ENCODE measurements at regions not wholly inside any gene's neighbourhood (a gene's known extent, or its start where the extent isn't known, plus 50 kb on each side); places are given as distances from the start of the nearest gene placed in this dataset.
"Not testable (repeated sequence)": the region's sequence is repeated elsewhere in the genome, so short reads cannot be mapped to it uniquely, and the experiment has no call there.

DNA sequence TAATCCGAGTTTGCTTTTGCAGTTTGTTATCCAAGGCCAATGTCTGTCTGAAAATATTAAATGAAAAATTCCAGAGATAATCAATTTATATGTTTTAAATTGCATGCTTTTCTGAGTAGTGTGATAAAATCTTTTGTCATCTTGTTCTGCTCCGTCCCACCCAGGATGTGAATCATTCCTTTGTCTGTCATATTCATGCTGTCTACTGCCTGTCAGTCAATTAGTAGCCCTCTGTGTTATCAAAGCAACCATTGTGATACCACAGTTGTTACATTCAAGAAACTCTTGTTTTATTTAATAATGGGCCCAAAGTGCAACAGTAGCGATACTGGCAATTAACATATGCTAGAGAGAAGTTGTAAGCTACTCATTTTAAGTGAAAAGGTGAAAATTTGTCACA lies 819.3 kb downstream of the BRINP3 start:
- DNase-seq (ENCODE audit: low spot score) = no peak

DNA sequence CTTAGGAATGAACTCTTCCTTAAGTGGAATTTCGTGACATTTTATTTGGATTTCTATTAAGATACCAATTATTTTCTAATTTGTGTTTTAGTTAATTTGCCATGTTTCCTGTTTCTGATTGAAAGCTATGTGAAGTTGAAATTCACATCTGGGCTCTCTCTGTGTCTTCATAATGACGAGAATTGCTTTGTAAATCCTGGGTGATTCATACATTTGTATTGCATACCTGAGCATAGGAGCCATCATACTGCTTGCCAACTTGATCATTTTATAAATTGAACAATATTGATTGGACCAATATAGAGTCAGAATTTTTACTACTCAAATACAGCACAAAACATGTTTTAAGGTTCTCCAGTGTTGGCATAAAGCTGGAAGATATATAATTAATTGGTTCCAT lies 817.9 kb downstream of the BRINP3 start:
- DNase-seq (ENCODE audit: low spot score) = no peak

DNA sequence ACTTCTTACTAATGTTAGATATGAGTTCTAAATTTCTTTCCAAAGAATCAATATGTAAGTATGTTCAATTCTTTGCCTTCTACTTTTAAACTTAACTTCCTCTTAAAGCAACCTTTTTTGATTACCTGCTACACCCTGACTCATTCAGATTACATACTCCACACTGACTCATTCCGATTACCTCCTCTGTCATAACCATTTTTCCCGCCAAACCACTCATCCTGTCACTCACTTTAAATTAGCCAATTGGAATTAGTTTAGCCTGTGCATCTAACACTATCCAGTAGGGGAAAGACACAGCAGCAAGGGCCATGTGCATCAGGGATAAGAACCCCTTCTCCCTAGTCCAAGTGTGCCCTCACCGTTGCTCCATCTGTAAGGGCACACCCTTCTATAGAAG lies 815.5 kb downstream of the BRINP3 start:
- DNase-seq (ENCODE audit: low spot score) = no peak

DNA sequence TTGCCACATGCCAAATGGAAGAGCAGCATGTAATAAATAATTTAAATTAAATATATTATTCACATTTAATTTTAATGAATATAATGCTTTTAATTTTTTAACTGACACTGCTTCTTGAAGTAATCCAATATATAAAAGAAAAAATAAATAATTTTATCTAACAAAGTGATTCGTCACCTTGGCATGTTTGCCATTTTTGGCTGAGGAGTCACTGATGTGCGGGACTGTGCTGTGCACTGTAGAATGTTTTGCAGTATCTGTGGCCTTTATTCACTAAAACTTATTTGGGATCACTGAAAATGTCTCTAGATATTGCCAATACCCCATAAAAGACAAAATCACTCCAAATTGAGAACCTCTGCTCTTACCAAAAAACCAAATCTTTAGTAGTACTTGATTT lies 807.8 kb downstream of the BRINP3 start:
- DNase-seq (ENCODE audit: low spot score) = no peak

DNA sequence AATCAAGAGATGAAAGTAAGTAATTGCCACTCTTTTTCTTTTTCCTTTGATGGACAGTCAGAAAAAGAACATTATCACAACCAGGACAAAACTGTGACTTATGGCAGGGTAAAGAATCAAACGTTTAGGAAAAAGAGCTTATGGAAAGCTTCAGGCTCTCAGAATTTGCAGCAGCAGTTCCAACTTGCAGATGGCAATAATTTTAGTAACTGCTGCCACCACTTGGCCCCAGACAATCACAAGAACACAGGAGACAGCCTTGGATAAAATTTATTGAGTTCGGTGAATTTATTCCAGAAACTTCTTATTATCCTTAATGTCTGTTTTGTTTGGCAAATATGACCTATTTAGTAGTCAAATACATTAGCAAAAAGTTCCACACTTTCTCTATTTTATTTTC lies 804.4 kb downstream of the BRINP3 start:
- no peak for DNase-seq (ENCODE audit: low spot score)

DNA sequence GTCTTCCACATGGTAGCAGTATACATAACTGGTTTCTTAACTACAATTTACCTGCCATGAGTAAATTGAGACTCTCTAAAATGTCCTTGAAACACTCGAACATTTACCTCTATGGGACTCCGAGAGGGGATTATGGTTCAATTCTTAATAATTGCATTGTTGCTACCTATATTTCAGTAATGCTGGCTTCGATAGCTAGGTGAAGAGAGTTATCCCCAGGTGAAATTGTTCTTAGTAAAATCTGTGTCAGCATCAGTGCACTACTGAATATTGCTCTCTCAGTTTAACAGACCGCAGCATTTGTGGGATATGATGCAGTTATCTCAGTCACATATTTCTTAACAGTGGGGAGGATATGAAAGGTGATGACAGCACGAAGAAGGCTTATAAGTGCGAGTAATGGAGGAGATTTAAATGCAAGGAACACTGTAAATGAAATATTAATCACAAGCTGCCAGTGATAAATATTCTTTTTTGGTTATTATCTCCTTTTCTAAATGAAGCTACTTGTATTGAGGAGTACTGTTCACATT lies 801.9 kb downstream of the BRINP3 start:
- no peak for DNase-seq (ENCODE audit: low spot score)

DNA sequence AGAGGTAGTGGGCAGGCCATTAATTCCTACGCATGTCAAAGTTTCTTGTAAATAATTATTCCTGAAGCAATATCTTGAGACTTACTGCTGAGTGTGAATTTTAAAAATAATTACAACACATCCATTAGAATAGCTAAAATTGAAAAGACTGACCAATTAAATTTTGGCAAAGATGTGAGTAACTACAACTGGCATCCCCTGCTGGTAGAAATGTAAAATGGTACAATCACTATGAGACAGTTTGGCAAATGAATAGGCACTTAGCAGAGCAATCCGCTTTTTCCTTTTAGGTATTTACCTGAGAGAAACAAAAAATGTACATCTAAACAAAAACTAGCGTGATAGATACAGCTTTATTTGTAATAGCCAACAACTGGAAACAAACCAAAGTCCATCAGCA lies 798.9 kb downstream of the BRINP3 start:
- no peak for DNase-seq (ENCODE audit: low spot score)

DNA sequence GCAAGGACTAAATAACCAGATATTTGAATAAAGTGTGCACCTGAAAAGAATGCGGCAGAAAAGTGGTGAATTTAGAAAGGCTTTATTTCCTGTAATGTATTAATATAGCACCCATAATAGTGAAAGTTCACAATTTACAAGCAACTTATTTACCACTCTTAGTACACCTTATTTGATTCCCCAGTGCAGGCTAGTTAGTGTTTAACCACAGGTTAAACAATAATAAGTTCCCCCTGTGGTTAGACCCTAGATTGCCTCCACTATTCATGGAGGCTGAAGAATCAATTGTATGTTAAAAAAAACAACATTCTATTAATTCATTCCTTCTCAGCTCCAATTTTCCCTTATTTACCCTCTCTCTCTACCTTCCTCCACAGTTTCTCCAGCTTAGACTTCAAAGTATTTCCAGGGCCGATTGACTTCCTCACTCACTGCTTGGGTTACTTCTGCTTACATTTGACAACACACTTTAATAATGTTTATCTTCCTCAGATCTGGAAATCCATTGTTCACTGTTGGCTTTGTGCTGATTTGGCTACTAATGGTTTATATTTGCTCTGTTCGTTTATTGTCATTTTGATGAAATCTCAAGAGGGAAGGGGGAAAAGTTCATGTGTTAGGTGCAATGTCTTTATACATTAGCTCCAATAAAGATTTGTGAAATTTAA lies 796.3 kb downstream of the BRINP3 start:
- peak; percentile 10 for DNase-seq (ENCODE audit: low spot score)

DNA sequence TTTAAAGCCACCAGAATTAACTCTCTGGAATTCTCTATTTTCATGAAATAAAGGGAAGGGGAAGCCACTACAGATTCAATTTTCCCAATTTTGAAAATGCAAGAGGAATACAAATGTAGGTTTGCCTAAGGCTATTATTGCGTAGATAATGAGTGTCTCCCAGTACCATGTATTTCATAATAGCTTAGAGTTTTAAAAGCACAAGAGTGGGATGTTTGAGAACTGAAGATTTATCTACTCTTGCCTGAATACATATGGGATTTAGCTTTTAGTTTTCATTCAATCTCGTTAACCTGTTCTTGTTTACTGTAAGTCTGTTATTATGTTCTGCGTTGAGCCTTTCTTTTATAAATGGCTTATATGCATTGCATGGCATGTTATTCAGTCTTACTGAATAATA lies 795.1 kb downstream of the BRINP3 start:
- DNase-seq (ENCODE audit: low spot score) = no peak

DNA sequence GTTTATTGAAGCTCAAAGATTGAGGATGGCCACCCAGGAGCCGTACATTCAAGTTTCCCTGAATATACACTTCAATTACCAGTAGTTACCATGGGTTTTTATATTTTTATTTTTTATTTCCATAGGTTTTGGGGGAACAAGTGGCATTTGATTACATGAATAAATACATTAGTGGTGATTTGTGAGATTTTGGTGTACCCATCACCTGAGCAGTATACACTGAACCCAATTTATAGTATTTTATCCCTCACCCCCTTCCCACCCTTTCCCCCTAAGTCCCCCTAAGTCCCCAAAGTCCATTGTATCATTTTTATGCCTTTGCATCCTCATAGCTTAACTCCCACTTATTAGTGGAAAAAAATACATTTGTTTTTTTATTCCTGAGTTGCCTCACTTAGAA lies 791.4 kb downstream of the BRINP3 start:
- DNase-seq (ENCODE audit: low spot score) = no peak

DNA sequence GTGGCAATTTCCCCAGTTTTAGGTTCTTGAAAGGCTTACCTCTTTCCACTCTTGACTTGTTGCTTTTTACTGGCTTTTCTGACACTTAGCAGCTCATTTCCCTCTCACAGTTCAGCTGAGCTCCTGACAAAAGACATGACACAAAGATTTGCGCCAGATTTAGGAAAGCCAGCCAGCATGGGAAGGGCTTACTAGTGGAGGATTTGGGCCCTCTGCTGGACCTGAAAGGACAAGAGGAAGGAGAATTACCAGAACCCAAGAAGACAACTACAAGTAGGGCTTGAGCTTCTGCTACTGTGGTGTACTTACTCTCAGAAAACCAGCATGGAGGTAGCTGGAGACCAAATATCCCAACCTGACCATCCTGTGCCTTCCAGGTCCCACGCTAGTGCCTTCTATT lies 784.5 kb downstream of the BRINP3 start:
- no peak for DNase-seq (ENCODE audit: low spot score)

DNA sequence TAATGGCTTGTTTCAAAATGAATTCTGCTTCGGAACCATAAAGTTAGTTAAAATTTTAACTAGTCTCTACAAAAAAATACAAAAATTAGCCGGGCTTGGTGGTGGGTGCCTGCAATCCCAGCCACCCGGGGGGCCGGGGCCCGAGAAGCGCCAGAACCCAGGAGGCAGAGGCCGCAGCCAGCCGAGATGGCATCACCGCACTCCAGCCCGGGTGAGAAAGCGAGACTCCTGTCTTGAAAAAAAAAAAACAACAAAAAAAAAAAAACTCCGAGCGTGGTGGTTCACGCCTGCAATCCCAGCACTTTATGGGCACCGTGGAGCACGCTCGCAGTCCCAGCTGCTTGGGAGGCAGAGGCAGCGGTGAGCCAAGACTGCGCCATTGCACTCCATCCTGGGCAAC lies 781.4 kb downstream of the BRINP3 start:
- no peak for DNase-seq (ENCODE audit: low spot score)

DNA sequence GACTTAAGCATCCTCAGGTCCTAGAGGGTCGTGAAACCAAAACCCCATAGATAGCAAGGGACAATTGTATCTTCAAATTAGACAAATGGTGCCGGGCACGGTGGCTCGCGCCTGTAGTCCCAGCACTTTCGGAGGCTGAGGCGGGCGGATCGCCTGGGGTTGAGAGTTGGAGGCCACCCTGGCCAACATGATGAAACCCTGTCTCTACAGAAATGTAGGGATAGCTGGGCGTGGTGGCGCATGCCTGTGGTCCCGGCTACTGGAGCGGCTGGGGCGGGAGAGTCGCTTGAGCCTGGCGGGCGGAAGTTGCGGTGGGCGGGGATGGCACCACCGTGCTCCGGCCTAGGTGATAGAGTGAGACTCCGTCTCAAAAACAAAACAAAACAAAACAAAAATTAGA lies 780.6 kb downstream of the BRINP3 start:
- DNase-seq (ENCODE audit: low spot score) = no peak

DNA sequence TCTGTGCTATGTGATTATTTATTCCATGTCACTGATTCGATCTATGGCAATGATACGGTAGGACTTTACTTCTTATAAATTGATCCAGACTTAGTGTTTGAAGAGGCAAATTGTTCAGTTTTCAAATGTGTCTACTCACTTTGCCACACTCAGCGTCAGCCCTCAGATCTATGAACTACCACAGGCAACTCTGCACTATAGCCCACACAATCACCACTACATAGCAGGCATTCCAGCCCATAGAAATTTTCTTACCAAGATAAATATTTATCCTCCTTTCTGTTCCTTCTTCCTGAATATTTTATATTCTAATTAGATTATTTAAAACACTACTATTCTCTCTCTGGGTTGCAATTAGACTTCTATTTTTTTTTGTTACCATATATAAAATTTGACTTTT lies 776.1 kb downstream of the BRINP3 start:
- no peak for DNase-seq (ENCODE audit: low spot score)

DNA sequence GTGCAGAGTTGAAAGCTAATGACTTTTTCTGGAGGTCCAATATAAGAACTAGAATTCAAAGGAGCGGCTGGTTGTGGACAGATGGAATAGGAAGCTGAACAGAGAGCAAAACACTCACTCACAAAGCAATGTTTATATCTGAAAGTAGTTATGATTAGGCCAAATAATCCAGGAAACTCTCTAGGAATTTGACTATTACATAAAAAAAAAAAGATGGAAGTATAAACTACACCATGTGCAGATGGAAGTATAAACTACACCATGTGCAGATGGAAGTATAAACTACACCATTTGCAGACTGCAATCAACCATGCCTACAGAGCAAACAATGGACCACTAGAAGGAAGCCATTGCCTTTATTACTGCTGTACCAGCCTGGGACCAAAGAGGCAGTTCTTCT lies 771.1 kb downstream of the BRINP3 start:
- no peak for DNase-seq (ENCODE audit: low spot score)

DNA sequence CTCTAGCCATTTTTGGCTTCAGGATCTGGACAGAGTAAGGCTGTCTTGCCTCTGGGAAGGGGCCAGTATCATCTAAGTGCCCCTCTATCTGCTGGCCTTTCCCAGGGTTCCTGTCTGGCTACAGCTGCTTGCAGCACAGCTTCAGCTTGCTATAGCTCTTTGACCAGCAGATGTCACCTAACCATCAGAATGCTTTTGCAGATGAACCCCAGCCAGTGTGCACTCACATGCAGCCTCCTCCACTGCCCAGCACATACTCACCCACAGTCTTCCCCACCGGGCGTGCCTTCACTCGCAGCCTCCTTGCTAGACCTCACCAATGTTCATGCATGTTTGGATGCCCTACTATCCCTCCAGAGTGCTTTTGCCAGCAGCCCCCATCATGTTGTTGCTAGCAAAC lies 769.0 kb downstream of the BRINP3 start:
- no peak for DNase-seq (ENCODE audit: low spot score)

DNA sequence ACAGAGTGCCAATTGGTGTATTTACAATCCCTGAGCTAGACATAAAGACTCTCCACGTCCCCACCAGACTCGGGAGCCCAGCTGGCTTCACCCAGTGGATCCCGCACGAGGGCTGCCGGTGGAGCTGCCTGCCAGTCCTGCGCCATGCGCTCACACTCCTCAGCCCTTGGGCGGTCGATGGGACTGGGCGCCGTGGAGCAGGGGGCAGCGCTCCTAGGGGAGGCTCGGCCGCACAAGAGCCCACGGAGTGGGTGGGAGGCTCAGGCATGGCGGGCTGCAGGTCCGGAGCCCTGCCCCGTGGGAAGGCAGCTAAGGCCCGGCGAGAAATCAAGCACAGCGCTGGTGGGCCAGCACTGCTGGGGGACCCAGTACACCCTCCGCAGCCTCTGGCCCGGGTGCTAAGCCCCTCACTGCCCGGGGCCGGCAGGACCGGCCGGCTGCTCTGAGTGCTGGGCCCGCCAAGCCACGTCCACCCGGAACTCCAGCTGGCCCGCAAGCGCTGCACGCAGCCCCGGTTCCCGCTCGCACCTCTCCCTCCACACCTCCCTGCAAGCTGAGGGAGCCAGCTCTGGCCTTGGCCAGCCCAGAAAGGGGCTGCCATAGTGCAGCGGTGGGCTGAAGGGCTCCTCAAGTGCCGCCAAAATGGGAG lies 759.4 kb downstream of the BRINP3 start:
- not testable (repeated sequence) for DNase-seq (ENCODE audit: low spot score)

DNA sequence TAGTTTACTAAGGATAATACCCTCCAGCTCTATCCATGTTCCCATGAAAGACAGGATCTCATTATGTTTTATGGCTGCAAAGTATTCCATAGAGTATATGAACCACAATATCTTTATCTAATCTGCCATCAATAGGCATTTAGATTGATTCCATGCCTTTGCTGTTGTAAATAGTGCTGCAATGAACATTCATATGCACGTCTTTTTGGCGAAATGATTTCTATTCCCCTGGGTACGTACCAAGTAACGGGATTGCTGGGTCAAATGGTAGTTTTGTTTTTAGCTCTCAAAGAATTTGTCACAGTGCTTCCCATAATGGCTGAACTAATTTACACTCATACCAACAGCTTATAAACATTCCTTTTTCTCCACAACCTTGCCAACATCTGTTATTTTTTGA lies 750.9 kb downstream of the BRINP3 start:
- no peak for DNase-seq (ENCODE audit: low spot score)

DNA sequence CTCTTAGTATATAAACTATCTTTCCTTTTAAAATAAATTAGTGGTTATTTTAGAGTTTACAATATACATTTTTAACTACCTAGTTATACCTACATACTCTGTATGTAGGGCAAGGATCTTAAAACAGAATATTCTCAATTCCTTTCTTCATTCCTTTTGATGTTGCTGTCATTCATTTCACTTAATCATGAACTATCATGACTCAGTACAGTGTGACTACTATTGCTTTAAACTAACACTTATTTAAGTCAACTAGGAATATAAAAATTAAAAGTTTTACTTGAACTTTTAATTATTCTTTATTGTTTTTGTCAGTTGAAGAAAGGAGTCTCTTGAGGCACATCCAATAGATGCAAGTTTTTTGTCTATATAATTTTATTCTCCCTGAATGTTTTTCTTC lies 726.4 kb downstream of the BRINP3 start:
- DNase-seq (ENCODE audit: low spot score) = no peak

DNA sequence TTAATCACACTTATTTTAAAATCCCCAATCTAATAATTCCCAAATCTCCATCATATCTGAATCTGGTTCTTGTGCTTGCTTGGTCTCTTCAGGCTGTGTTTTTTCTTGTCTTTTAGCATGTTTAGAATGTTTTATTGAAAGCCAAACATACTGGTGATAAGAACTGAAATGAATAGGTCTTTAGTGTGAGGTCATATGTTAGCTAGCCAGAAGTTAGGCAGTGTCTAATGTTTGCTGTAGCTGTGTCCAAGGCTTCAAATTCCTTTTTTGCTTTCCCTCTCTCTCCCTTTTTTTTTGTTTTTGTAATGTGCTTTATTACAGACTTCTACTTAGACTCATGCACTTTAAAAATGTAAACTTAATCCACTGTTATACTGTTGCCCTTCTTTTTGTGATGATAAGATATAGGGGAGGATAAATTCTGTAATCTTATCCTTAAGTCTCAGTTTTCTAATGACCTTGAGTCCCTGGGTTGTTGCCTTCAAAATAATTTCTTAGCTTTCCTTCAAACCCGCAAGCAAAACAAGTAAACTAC lies 725.1 kb downstream of the BRINP3 start:
- no peak for DNase-seq (ENCODE audit: low spot score)

DNA sequence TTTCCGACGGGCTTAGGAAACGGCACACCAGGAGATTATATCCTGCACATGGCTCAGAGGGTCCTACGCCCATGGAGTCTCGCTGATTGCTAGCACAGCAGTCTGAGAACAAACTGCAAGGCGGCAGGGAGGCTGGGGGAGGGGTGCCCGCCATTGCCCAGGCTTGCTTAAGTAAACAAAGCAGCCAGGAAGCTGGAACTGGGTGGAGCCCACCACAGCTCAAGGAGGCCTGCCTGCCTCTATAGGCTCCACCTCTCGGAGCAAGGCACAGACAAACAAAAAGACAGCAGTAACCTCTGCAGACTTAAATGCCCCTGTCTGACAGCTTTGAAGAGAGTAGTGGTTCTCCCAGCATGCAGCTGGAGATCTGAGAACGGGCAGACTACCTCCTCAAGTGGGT lies 722.6 kb downstream of the BRINP3 start:
- not testable (repeated sequence) for DNase-seq (ENCODE audit: low spot score)

DNA sequence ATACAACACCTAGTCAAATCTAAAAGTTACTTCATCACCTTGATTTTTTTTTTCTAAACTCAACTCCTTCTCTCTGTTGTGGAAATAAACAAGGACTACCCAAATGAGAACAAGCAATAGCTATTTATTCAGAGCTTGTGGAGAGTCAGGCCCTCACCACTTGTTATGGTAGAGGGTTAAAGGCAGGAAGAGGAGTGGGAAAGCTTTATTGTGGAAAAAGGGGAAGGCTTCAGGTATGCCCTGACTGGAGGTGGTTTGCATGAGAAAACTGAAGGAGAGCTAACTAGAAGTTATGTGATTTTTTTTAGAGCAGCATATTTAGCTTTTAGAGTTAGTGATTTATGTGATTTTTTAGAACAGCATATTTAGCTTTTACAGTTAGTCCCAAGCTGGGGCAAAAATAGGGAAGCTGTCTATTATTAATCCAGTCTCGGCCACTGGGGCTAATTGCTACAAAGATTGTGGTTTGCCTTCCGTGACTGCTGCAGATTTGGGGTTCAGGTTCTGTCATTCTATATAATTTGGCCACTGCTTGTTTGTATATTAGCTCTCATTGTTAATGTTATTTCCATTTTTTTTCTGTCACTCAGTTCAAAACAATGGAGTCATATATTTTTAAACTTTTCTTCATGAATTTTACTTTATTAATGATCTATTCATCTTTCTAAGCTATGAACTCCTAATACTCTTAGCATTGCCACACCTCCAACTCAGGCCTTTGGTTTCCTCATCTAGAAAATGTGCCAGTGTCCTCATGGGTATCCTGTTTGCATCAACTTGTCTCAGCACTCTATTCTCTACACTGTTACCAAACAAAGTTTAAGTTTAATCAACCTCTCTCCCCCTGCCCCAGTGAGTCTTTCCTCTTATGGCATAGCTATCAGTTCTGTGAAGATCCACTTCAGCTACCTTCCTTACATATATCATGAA lies 713.0 kb downstream of the BRINP3 start:
- DNase-seq (ENCODE audit: low spot score) = no peak

DNA sequence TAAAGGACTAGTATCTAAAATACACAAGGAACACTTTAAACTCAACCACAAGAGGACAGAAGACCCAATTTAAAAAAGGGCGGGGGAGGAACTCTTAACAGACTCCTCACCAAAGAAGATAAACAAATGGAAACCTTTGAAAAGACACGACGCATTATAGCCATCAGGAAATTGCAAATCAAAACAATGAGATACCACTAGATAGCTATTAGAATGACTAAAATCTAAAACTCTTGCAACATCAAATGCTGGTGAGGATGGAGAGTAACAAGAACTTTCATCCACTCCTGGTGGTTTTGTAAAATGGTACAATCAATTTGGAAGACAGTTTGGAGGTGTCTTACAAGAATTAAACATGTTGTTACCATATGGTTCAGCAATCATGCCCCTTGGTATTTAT lies 708.2 kb downstream of the BRINP3 start:
- DNase-seq (ENCODE audit: low spot score) = no peak
